DND-41 (cell line): ENCODE measurements at regions not wholly inside any gene's neighbourhood (a gene's known extent, or its start where the extent isn't known, plus 50 kb on each side); places are given as distances from the start of the nearest gene placed in this dataset.
"Not testable (repeated sequence)": the region's sequence is repeated elsewhere in the genome, so short reads cannot be mapped to it uniquely, and the experiment has no call there.

Experiments used
- ATAC-seq: fragments of 200-7000 bp; cut with Tn5 transposase; 3 replicates; pipeline ENCODE4 v1.9.1; 2021; ENCODE audit warnings: low read depth; ENCODE audit not compliant: insufficient read depth
- DNase-seq: peaks from one replicate; pipeline ENCODE4 v3.0.0-alpha.2; 2020
- H2AFZ ChIP-seq: 2 replicates; pipeline ENCODE4 v1.6.0; 2012; ENCODE audit warnings: low read depth, low read length
- H3K27ac ChIP-seq: 2 replicates; pipeline ENCODE4 v1.5.1; 2012; ENCODE audit warnings: low read length, inconsistent platforms
- H3K27me3 ChIP-seq: fragments of 200-600 bp; sonication (generic); 2 replicates; pipeline ENCODE4 v1.6.0; 2012; ENCODE audit warnings: low read length, mild to moderate bottlenecking, inconsistent platforms; ENCODE audit not compliant: insufficient read depth, poor library complexity
- H3K36me3 ChIP-seq: 2 replicates; pipeline ENCODE4 v1.5.1; 2012; ENCODE audit warnings: low read length, inconsistent platforms; ENCODE audit not compliant: insufficient read depth
- H3K4me1 ChIP-seq: 2 replicates; pipeline ENCODE4 v1.5.1; 2012; ENCODE audit warnings: mild to moderate bottlenecking, low read length; ENCODE audit not compliant: insufficient read depth
- H3K4me2 ChIP-seq: 2 replicates; pipeline ENCODE4 v1.6.0; 2012; ENCODE audit warnings: mild to moderate bottlenecking, moderate library complexity, low read length, inconsistent platforms; ENCODE audit not compliant: insufficient read depth
- H3K4me3 ChIP-seq, 2 experiments: fragments of 200-600 bp in 1 of 2; shearing (Covaris generic) in 1 of 2; 2 replicates each; pipeline ENCODE4 v1.5.1; 2012 to 2016; ENCODE audit warnings: inconsistent platforms in 2 of 2, low read length in 2 of 2, mild to moderate bottlenecking in 2 of 2, low read depth in 1 of 2, moderate library complexity in 1 of 2
- H3K79me2 ChIP-seq: 2 replicates; pipeline ENCODE4 v1.6.0; 2012; ENCODE audit warnings: low read length, inconsistent platforms; ENCODE audit not compliant: insufficient read depth
- H3K9ac ChIP-seq: 2 replicates; pipeline ENCODE4 v1.6.0; 2012; ENCODE audit warnings: low read depth, mild to moderate bottlenecking, inconsistent platforms, low read length, moderate library complexity
- H3K9me3 ChIP-seq: 2 replicates; pipeline ENCODE4 v1.5.1; 2012; ENCODE audit warnings: low read length, moderate library complexity, mild to moderate bottlenecking, inconsistent platforms; ENCODE audit not compliant: insufficient read depth, severe bottlenecking
- H4K20me1 ChIP-seq: 2 replicates; pipeline ENCODE4 v1.6.0; 2012; ENCODE audit warnings: low read length; ENCODE audit not compliant: insufficient read depth
- CTCF ChIP-seq: IDR thresholded peaks from 2 replicates; pipeline ENCODE4 v1.5.1; 2012; ENCODE audit warnings: borderline replicate concordance, low read length, moderate library complexity, mild to moderate bottlenecking; ENCODE audit not compliant: poor library complexity, severe bottlenecking; ENCODE audit errors: extremely low read depth
- EZH2 ChIP-seq: IDR thresholded peaks from 3 replicates; pipeline ENCODE4 v1.6.1; 2012; ENCODE audit warnings: borderline replicate concordance, low read depth, mild to moderate bottlenecking, moderate library complexity, low read length, inconsistent platforms; ENCODE audit not compliant: severe bottlenecking

GRCh38 chr16:51522902-51523301, 371.8 kb upstream of the SALL1 start:
- Histone ChIP-seq H2AFZ (no peak overlapping the region), H3K9me3 (no peaks in the 10 kb centered on the region), H3K4me1 (no peaks in the 10 kb centered on the region), H3K79me2 (no peaks in the 10 kb centered on the region), H4K20me1 (no peaks in the 10 kb centered on the region), H3K27me3 (no peaks in the 10 kb centered on the region), H3K27ac (no peak overlapping the region), H3K9ac (no peak overlapping the region), H3K36me3 (no peaks in the 10 kb centered on the region), H3K4me3 (no peak overlapping the region), H3K4me2 (no peak overlapping the region)
- TF ChIP-seq EZH2: no peak
- DNase-seq (no peak), ATAC-seq (no peak)

DNA sequence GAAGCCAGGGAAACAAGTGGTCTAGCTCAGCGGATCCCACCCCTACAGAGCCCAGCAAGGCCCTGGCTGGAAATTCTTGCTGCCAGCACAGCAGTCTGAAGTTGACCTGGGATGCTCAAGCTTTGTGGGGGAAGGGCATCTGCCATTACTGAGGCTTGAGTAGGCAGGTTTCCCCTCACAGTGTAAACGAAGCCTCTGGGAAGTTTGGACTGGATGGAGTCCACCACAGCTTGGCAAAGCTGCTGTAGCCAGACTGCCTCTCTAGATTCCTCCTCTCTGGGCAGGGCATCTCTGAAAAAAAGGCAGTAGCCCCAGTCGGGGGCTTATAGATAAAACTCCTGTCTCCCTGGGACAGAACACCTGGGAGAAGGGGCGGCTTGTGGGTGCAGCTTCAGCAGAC, 365.9 kb upstream of the SALL1 start:
- not testable (repeated sequence) for H4K20me1 ChIP-seq, H3K4me2 ChIP-seq, H3K9ac ChIP-seq, H3K27ac ChIP-seq, H3K4me1 ChIP-seq, H3K36me3 ChIP-seq, H2AFZ ChIP-seq, DNase-seq, H3K27me3 ChIP-seq, H3K79me2 ChIP-seq, H3K9me3 ChIP-seq, H3K4me3 ChIP-seq, ATAC-seq

- Histone ChIP-seq H3K27ac (no peak overlapping the region), H3K36me3 (no peaks in the 10 kb centered on the region), H3K79me2 (no peaks in the 10 kb centered on the region), H3K9ac (no peak overlapping the region), H3K4me2 (no peak overlapping the region), H4K20me1 (no peaks in the 10 kb centered on the region), H2AFZ (no peak overlapping the region), H3K9me3 (no peaks in the 10 kb centered on the region), H3K27me3 (no peaks in the 10 kb centered on the region), H3K4me3 (no peak overlapping the region), H3K4me1 (no peaks in the 10 kb centered on the region)
- ATAC-seq (no peak), DNase-seq (no peak)
- TF ChIP-seq CTCF (no peak), EZH2 (no peak)
These were observed 359.3 kb upstream of the SALL1 start for GRCh38 chr16:51510416-51510815.

GRCh38 chr16:51509336-51509735, 358.3 kb upstream of the SALL1 start:
- TF ChIP-seq CTCF (no peak), EZH2 (no peak)
- Histone ChIP-seq H4K20me1 (no peaks in the 10 kb centered on the region), H3K36me3 (no peaks in the 10 kb centered on the region), H3K4me3 (no peak overlapping the region), H3K9me3 (no peaks in the 10 kb centered on the region), H3K9ac (no peak overlapping the region), H2AFZ (no peak overlapping the region), H3K79me2 (no peaks in the 10 kb centered on the region), H3K27me3 (no peaks in the 10 kb centered on the region), H3K4me2 (no peak overlapping the region), H3K27ac (no peak overlapping the region), H3K4me1 (no peaks in the 10 kb centered on the region)
- ATAC-seq: no peak
- DNase-seq: no peak
